ENCODE measurements at regions not wholly inside any gene's neighbourhood (a gene's known extent, or its start where the extent isn't known, plus 50 kb on each side); places are given as distances from the start of the nearest gene placed in this dataset.

DNA sequence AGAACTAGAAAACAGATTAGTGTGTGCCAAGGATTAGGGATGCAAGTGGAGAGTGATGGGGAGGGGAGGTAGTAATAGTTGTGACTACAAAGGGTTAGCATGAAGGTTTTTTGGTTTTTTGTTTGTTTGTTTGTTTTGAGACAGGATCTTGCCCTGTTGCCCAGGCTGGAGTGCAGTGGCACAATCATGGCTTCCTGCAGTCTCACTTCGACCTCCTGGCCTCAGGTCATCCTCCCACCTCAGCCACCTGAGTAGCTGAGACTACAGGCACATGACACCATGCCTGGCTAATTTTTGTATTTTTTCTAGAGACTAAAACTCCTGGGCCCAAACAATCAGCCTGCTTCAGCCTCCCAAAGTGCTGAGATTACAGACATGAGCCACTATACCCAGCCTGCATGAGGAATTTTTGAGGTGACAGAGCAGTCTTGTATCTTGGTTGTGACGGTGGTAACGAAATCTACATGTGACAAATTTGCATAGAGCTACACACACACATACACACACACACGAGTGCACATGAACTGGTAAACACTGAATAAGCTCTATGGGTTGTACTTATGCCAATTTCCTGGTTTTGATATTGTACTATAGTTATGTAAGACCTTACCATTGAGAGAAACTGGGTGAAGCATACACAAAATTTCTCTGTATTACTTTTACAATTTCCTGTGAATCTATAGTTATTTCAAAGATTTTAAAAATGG, 59.6 kb upstream of the TOM1L1 start:
- no peak overlapping the region for H4K8ac ChIP-seq (ENCODE audit: low read depth in 2 of 2, low read length in 2 of 2)
- DNase-seq, result no peak
- no peak overlapping the region for H3K4me2 ChIP-seq (ENCODE audit: low read depth, low read length)
- H3K4ac ChIP-seq (ENCODE audit: low read depth, low read length), result no peak overlapping the region
- no peak overlapping the region for H2BK5ac ChIP-seq (ENCODE audit: low read depth, low read length, poor library complexity, severe bottlenecking)
- no peaks in the 10 kb centered on the region for H3K27me3 ChIP-seq (ENCODE audit: control insufficient read depth, insufficient read depth, low read length)
- H4K20me1 ChIP-seq (ENCODE audit: insufficient read depth, low read length), result no peaks in the 10 kb centered on the region
- no peak overlapping the region for H2BK120ac ChIP-seq (ENCODE audit: low read depth, low read length)
- no peak overlapping the region for H2BK20ac ChIP-seq (ENCODE audit: low read depth, low read length)
- no peaks in the 10 kb centered on the region for H3K9me1 ChIP-seq (ENCODE audit: insufficient read depth, low read length)
- peaks cover 5% of the 10 kb centered on the region; the same call in 1 of the 2 replicates for H3K9me3 ChIP-seq (ENCODE audit: control insufficient read depth, insufficient read depth, low read length)
- in situ Hi-C loops (cut with MboI; ENCODE audit: low sequenced_read_pairs), result no loop called here
- H3K36me3 ChIP-seq (ENCODE audit: control insufficient read depth, insufficient read depth, low read length), result no peaks in the 10 kb centered on the region
- dilution Hi-C loops (cut with HindIII; ENCODE audit: low sequenced_read_pairs, unreplicated experiment), result no loop called here
- H3K79me1 ChIP-seq (ENCODE audit: low read depth in 1 of 2, low read length in 2 of 2), result no peaks in the 10 kb centered on the region
- TF ChIP-seq RFX5 (IDR thresholded peaks at IDR 0.05; ENCODE audit: low read depth, low read length) (no peak), RAD21 (IDR thresholded peaks at IDR 0.05; ENCODE audit: low read length) (no peak), FOS (IDR thresholded peaks at IDR 0.05; ENCODE audit: low read depth, low read length) (no peak), MAZ (IDR thresholded peaks at IDR 0.05; ENCODE audit: borderline replicate concordance, low read depth, low read length) (no peak), USF2 (IDR thresholded peaks at IDR 0.05; ENCODE audit: low read depth, low read length) (no peak), MXI1 (IDR thresholded peaks at IDR 0.05; ENCODE audit: borderline replicate concordance, low read depth, low read length) (no peak), SMC3 (IDR thresholded peaks at IDR 0.05; ENCODE audit: low read depth, low read length) (no peak)
- TF ChIP-seq, protein P1, sequence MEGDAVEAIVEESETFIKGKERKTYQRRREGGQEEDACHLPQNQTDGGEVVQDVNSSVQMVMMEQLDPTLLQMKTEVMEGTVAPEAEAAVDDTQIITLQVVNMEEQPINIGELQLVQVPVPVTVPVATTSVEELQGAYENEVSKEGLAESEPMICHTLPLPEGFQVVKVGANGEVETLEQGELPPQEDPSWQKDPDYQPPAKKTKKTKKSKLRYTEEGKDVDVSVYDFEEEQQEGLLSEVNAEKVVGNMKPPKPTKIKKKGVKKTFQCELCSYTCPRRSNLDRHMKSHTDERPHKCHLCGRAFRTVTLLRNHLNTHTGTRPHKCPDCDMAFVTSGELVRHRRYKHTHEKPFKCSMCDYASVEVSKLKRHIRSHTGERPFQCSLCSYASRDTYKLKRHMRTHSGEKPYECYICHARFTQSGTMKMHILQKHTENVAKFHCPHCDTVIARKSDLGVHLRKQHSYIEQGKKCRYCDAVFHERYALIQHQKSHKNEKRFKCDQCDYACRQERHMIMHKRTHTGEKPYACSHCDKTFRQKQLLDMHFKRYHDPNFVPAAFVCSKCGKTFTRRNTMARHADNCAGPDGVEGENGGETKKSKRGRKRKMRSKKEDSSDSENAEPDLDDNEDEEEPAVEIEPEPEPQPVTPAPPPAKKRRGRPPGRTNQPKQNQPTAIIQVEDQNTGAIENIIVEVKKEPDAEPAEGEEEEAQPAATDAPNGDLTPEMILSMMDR (conservative IDR thresholded peaks at IDR 0.05; ENCODE audit: low read depth, low read length), result no peak
- intact Hi-C loops (cut with micrococcal nuclease), result no loop called here
- no peaks in the 10 kb centered on the region for H3K4me1 ChIP-seq (ENCODE audit: control insufficient read depth, insufficient read depth, low read length)
- ChIA-PET CTCF (no interaction called here), POLR2A (ENCODE audit: unreplicated experiment) (no interaction called here)
- H3K18ac ChIP-seq (ENCODE audit: low read depth, low read length), result no peak overlapping the region
- H3K9ac ChIP-seq (ENCODE audit: low read depth, low read length), result no peak overlapping the region
- no peak overlapping the region for H4K5ac ChIP-seq (ENCODE audit: low read depth, low read length)
- no CpG with 5 or more reads among the region's 4 CpGs for WGBS, 2 experiments (ENCODE audit: extremely low coverage in 2 of 2, insufficient read length in 1 of 2)
- H2AFZ ChIP-seq (replicated peaks; ENCODE audit: low read length, poor library complexity), result no peak overlapping the region
- H3K56ac ChIP-seq (ENCODE audit: extremely low read depth, insufficient read depth, low read length), result no peak overlapping the region
- H3K4me3 ChIP-seq (ENCODE audit: insufficient read depth, low read depth, low read length), result no peak overlapping the region
- H2BK15ac ChIP-seq (ENCODE audit: low read depth, low read length), result no peak overlapping the region
- BruUV-seq (replicated peaks), result no TSS peak
- H3K14ac ChIP-seq (replicated peaks; ENCODE audit: low read depth, low read length), result no peak overlapping the region
- no peak overlapping the region for H3K23ac ChIP-seq (ENCODE audit: low read depth, low read length)
- H2AK5ac ChIP-seq (ENCODE audit: low read depth, low read length), result no peak overlapping the region
- ATAC-seq (ENCODE audit: low read depth), result no peak
- no peak overlapping the region for H3K27ac ChIP-seq (ENCODE audit: insufficient read depth, low read length)
- H4K91ac ChIP-seq (ENCODE audit: insufficient read depth, low read depth, low read length), result no peak overlapping the region
- no peak overlapping the region for H2AK9ac ChIP-seq (replicated peaks; ENCODE audit: low read depth, low read length, poor library complexity)

Measured in IMR-90 (cell line).